C4-2B (cell line): ENCODE measurements at regions not wholly inside any gene's neighbourhood (a gene's known extent, or its start where the extent isn't known, plus 50 kb on each side); places are given as distances from the start of the nearest gene placed in this dataset.

Source experiments
- H3K27ac ChIP-seq: fragments of 450-650 bp; 2 replicates; pipeline ENCODE4 v1.5.1; 2017
- CTCF ChIP-seq: fragments of 450-650 bp; conservative IDR thresholded peaks from 2 replicates; pipeline ENCODE4 v1.5.1; 2017; ENCODE audit warnings: mild to moderate bottlenecking
- ZFX ChIP-seq: fragments of 450-650 bp; IDR thresholded peaks from 2 replicates; pipeline ENCODE4 v1.6.1; 2017

- no peak overlapping the region for H3K27ac ChIP-seq
- TF ChIP-seq CTCF: no peak
- no peak for TF ChIP-seq ZFX
Measured at GRCh38 chr10:29924436-29924835, 134.9 kb downstream of the JCAD start.

GRCh38 chr10:29923416-29923965 lies 135.9 kb downstream of the JCAD start:
- TF ChIP-seq ZFX (no peak), CTCF (no peak)
- no peak overlapping the region for H3K27ac ChIP-seq

GRCh38 chr10:29922892-29923291 lies 136.5 kb downstream of the JCAD start:
- H3K27ac ChIP-seq: no peak overlapping the region
- TF ChIP-seq CTCF (no peak), ZFX (no peak)

- no peak overlapping the region for H3K27ac ChIP-seq
- TF ChIP-seq ZFX (no peak), CTCF (no peak)
Measured at GRCh38 chr10:29922226-29922625, 137.2 kb downstream of the JCAD start.

GRCh38 chr10:29921071-29921446 lies 138.3 kb downstream of the JCAD start:
- no peak for TF ChIP-seq ZFX
- no peak for TF ChIP-seq CTCF
- no peak overlapping the region for H3K27ac ChIP-seq

GRCh38 chr10:29920408-29921070 lies 138.8 kb downstream of the JCAD start:
- TF ChIP-seq ZFX (no peak), CTCF (no peak)
- H3K27ac ChIP-seq: no peak overlapping the region

GRCh38 chr10:29918623-29919400 lies 140.6 kb downstream of the JCAD start:
- TF ChIP-seq CTCF (no peak), ZFX (no peak)
- no peak overlapping the region for H3K27ac ChIP-seq
